GM23338 (cell line): ENCODE measurements at regions not wholly inside any gene's neighbourhood (a gene's known extent, or its start where the extent isn't known, plus 50 kb on each side); places are given as distances from the start of the nearest gene placed in this dataset.
A peak's percentile ranks its signal among the peaks of the same experiment; 100 is the strongest.

ENCODE experiments used
- ATAC-seq: fragments of 200-7000 bp; cut with Tn5 transposase; 3 replicates; pipeline ENCODE4 v1.9.1; 2020
- DNase-seq: peaks from one replicate; pipeline ENCODE4 v3.0.0-alpha.2; 2015; ENCODE audit warnings: low spot score
- H2AFZ ChIP-seq: fragments of 200-600 bp; sonication (generic); 2 replicates; pipeline ENCODE4 v1.8.0; 2016; ENCODE audit warnings: antibody characterized with exemption, mild to moderate bottlenecking, moderate library complexity
- H3F3A ChIP-seq: fragments of 200-600 bp; sonication (generic); replicated peaks from 2 replicates; pipeline ENCODE4 v1.8.0; 2017; ENCODE audit warnings: antibody characterized with exemption, mixed run types, low read depth
- H3K27ac ChIP-seq: fragments of 200-600 bp; sonication (generic); 2 replicates; pipeline ENCODE4 v1.6.1; 2016; ENCODE audit warnings: low read depth
- H3K27me3 ChIP-seq: fragments of 200-600 bp; sonication (generic); 2 replicates; pipeline ENCODE4 v1.8.0; 2016; ENCODE audit warnings: mild to moderate bottlenecking, mixed run types, moderate library complexity; ENCODE audit not compliant: insufficient read depth
- H3K36me3 ChIP-seq: fragments of 200-600 bp; sonication (generic); 2 replicates; pipeline ENCODE4 v1.8.0; 2016; ENCODE audit warnings: mild to moderate bottlenecking; ENCODE audit not compliant: insufficient read depth
- H3K4me1 ChIP-seq: fragments of 200-600 bp; sonication (generic); 2 replicates; pipeline ENCODE4 v1.8.0; 2016; ENCODE audit warnings: mild to moderate bottlenecking, moderate library complexity; ENCODE audit not compliant: insufficient read depth
- H3K4me2 ChIP-seq: fragments of 200-600 bp; sonication (generic); 2 replicates; pipeline ENCODE4 v1.7.1; 2017; ENCODE audit warnings: mixed run types
- H3K4me3 ChIP-seq: fragments of 200-600 bp; sonication (generic); 2 replicates; pipeline ENCODE4 v1.6.1; 2016; ENCODE audit warnings: mixed run types
- H3K79me2 ChIP-seq: fragments of 200-600 bp; sonication (generic); replicated peaks from 2 replicates; pipeline ENCODE4 v1.8.0; 2017; ENCODE audit warnings: mild to moderate bottlenecking; ENCODE audit not compliant: insufficient read depth
- H3K9me2 ChIP-seq: fragments of 200-600 bp; sonication (generic); 2 replicates; pipeline ENCODE4 v1.8.0; 2017; ENCODE audit not compliant: insufficient read depth
- H4K20me1 ChIP-seq: fragments of 200-600 bp; sonication (generic); replicated peaks from 2 replicates; pipeline ENCODE4 v1.8.0; 2017; ENCODE audit warnings: mild to moderate bottlenecking; ENCODE audit not compliant: insufficient read depth
- H3K27ac Mint-ChIP-seq: 2 replicates; pipeline ENCODE4 v1.8.0; 2020; ENCODE audit warnings: inconsistent platforms, mild to moderate bottlenecking, moderate library complexity, mixed read lengths
- H3K27me3 Mint-ChIP-seq: 3 replicates; pipeline ENCODE4 v1.8.0; 2022; ENCODE audit warnings: low read depth, mild to moderate bottlenecking, moderate library complexity, mixed read lengths, inconsistent platforms; ENCODE audit not compliant: insufficient read depth, poor library complexity
- H3K36me3 Mint-ChIP-seq: 3 replicates; pipeline ENCODE4 v1.8.0; 2021; ENCODE audit warnings: low read depth, mild to moderate bottlenecking, inconsistent platforms, moderate library complexity, mixed read lengths
- H3K4me1 Mint-ChIP-seq: 3 replicates; pipeline ENCODE4 v1.8.0; 2020; ENCODE audit warnings: mild to moderate bottlenecking, inconsistent platforms, mixed read lengths
- H3K4me3 Mint-ChIP-seq: 3 replicates; pipeline ENCODE4 v1.8.0; 2021; ENCODE audit warnings: moderate library complexity, mild to moderate bottlenecking, inconsistent platforms, mixed read lengths
- H3K9me3 Mint-ChIP-seq: 3 replicates; pipeline ENCODE4 v1.8.0; 2020; ENCODE audit warnings: moderate library complexity, mild to moderate bottlenecking, inconsistent platforms, mixed read lengths
- CREB1 ChIP-seq: fragments of 250-450 bp; sonication (Bioruptor Pico); IDR thresholded peaks from 2 replicates; pipeline ENCODE4 v1.5.0; 2020; ENCODE audit warnings: low read depth, mild to moderate bottlenecking, moderate library complexity
- CTCF ChIP-seq, 2 experiments: fragments of 200-600 bp in 1 of 2; sonication (generic) in 1 of 2; conservative IDR thresholded peaks; 2 replicates each; pipeline versions ENCODE4 v1.5.1 to v1.6.1; 2016 to 2017; ENCODE audit warnings: antibody characterized with exemption in 2 of 2, low read depth in 2 of 2, mild to moderate bottlenecking in 2 of 2, moderate library complexity in 1 of 2
- EZH2 ChIP-seq: fragments of 200-600 bp; sonication (generic); IDR thresholded peaks from one replicate; pipeline ENCODE4 v1.8.0; 2017; ENCODE audit warnings: antibody characterized with exemption, mild to moderate bottlenecking, low read depth; ENCODE audit not compliant: unreplicated experiment
- EZH2phosphoT487 ChIP-seq: fragments of 200-600 bp; sonication (generic); IDR thresholded peaks from one replicate; pipeline ENCODE4 v1.8.1; 2018; ENCODE audit warnings: antibody characterized with exemption; ENCODE audit not compliant: unreplicated experiment
- JUNB ChIP-seq: IDR thresholded peaks from one replicate; pipeline ENCODE4 v1.6.1; 2016; ENCODE audit warnings: antibody characterized with exemption; ENCODE audit not compliant: unreplicated experiment
- NANOG ChIP-seq: IDR thresholded peaks from 2 replicates; pipeline ENCODE4 v1.6.1; 2016; ENCODE audit warnings: antibody characterized with exemption, borderline replicate concordance
- POLR2AphosphoS5 ChIP-seq: IDR thresholded peaks from 2 replicates; pipeline ENCODE4 v1.6.1; 2016; ENCODE audit warnings: antibody characterized with exemption, low read depth
- REST ChIP-seq: IDR thresholded peaks from one replicate; pipeline ENCODE4 v1.6.1; 2018; ENCODE audit warnings: antibody characterized with exemption; ENCODE audit not compliant: unreplicated experiment
- STAT1 ChIP-seq: IDR thresholded peaks from one replicate; pipeline ENCODE4 v1.6.1; 2016; ENCODE audit warnings: antibody characterized with exemption; ENCODE audit not compliant: unreplicated experiment
- ZNF114 ChIP-seq: fragments of 250-450 bp; sonication (Bioruptor Pico); IDR thresholded peaks from 2 replicates; pipeline ENCODE4 v1.5.0; 2020; ENCODE audit warnings: mild to moderate bottlenecking, moderate library complexity
- ZNF331 ChIP-seq: fragments of 250-450 bp; sonication (Bioruptor Pico); IDR thresholded peaks from 2 replicates; pipeline ENCODE4 v1.5.0; 2020; ENCODE audit warnings: low read depth, mild to moderate bottlenecking, moderate library complexity
- TF ChIP-seq, protein P1 (sequence below): IDR thresholded peaks from 2 replicates; pipeline ENCODE4 v1.6.1; 2016; ENCODE audit warnings: antibody characterized with exemption
- TF ChIP-seq, protein P2 (sequence below): fragments of 250-450 bp; sonication (Bioruptor Pico); IDR thresholded peaks from 2 replicates; pipeline ENCODE4 v1.5.0; 2020; ENCODE audit warnings: mild to moderate bottlenecking, moderate library complexity

GRCh38 chr14:89658977-89659670, 242.1 kb upstream of the FOXN3 start:
- Histone ChIP-seq H3K36me3 (no peaks in the 10 kb centered on the region), H4K20me1 (no peaks in the 10 kb centered on the region), H2AFZ (peak overlapping the region; percentile 67; the same call in 1 of the 2 replicates), H3K4me3 (no peak overlapping the region), H3K9me2 (peaks cover 7% of the 10 kb centered on the region; the same call in 1 of the 2 replicates), H3K79me2 (no peaks in the 10 kb centered on the region), H3F3A (no peaks in the 10 kb centered on the region), H3K4me2 (no peak overlapping the region), H3K27me3 (no peaks in the 10 kb centered on the region), H3K4me1 (no peaks in the 10 kb centered on the region), H3K27ac (no peak overlapping the region)
- ATAC-seq (no peak), DNase-seq (no peak)
- peaks cover 4% of the 10 kb centered on the region for H3K27me3 Mint-ChIP-seq
- H3K9me3 Mint-ChIP-seq, result peaks cover 9% of the 10 kb centered on the region; the same call in 2 of the 3 replicates
- no peak overlapping the region for H3K4me3 Mint-ChIP-seq
- no peak for TF ChIP-seq JUNB
- TF ChIP-seq, protein P1, sequence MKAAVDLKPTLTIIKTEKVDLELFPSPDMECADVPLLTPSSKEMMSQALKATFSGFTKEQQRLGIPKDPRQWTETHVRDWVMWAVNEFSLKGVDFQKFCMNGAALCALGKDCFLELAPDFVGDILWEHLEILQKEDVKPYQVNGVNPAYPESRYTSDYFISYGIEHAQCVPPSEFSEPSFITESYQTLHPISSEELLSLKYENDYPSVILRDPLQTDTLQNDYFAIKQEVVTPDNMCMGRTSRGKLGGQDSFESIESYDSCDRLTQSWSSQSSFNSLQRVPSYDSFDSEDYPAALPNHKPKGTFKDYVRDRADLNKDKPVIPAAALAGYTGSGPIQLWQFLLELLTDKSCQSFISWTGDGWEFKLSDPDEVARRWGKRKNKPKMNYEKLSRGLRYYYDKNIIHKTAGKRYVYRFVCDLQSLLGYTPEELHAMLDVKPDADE, result no peak
- no peak for TF ChIP-seq NANOG
- TF ChIP-seq ZNF114, result no peak
- TF ChIP-seq CTCF (conservative IDR thresholded peaks at IDR 0.05; ENCODE audit: low read depth in 2 of 2), result no peak
- no peak for TF ChIP-seq EZH2
- TF ChIP-seq, protein P2, sequence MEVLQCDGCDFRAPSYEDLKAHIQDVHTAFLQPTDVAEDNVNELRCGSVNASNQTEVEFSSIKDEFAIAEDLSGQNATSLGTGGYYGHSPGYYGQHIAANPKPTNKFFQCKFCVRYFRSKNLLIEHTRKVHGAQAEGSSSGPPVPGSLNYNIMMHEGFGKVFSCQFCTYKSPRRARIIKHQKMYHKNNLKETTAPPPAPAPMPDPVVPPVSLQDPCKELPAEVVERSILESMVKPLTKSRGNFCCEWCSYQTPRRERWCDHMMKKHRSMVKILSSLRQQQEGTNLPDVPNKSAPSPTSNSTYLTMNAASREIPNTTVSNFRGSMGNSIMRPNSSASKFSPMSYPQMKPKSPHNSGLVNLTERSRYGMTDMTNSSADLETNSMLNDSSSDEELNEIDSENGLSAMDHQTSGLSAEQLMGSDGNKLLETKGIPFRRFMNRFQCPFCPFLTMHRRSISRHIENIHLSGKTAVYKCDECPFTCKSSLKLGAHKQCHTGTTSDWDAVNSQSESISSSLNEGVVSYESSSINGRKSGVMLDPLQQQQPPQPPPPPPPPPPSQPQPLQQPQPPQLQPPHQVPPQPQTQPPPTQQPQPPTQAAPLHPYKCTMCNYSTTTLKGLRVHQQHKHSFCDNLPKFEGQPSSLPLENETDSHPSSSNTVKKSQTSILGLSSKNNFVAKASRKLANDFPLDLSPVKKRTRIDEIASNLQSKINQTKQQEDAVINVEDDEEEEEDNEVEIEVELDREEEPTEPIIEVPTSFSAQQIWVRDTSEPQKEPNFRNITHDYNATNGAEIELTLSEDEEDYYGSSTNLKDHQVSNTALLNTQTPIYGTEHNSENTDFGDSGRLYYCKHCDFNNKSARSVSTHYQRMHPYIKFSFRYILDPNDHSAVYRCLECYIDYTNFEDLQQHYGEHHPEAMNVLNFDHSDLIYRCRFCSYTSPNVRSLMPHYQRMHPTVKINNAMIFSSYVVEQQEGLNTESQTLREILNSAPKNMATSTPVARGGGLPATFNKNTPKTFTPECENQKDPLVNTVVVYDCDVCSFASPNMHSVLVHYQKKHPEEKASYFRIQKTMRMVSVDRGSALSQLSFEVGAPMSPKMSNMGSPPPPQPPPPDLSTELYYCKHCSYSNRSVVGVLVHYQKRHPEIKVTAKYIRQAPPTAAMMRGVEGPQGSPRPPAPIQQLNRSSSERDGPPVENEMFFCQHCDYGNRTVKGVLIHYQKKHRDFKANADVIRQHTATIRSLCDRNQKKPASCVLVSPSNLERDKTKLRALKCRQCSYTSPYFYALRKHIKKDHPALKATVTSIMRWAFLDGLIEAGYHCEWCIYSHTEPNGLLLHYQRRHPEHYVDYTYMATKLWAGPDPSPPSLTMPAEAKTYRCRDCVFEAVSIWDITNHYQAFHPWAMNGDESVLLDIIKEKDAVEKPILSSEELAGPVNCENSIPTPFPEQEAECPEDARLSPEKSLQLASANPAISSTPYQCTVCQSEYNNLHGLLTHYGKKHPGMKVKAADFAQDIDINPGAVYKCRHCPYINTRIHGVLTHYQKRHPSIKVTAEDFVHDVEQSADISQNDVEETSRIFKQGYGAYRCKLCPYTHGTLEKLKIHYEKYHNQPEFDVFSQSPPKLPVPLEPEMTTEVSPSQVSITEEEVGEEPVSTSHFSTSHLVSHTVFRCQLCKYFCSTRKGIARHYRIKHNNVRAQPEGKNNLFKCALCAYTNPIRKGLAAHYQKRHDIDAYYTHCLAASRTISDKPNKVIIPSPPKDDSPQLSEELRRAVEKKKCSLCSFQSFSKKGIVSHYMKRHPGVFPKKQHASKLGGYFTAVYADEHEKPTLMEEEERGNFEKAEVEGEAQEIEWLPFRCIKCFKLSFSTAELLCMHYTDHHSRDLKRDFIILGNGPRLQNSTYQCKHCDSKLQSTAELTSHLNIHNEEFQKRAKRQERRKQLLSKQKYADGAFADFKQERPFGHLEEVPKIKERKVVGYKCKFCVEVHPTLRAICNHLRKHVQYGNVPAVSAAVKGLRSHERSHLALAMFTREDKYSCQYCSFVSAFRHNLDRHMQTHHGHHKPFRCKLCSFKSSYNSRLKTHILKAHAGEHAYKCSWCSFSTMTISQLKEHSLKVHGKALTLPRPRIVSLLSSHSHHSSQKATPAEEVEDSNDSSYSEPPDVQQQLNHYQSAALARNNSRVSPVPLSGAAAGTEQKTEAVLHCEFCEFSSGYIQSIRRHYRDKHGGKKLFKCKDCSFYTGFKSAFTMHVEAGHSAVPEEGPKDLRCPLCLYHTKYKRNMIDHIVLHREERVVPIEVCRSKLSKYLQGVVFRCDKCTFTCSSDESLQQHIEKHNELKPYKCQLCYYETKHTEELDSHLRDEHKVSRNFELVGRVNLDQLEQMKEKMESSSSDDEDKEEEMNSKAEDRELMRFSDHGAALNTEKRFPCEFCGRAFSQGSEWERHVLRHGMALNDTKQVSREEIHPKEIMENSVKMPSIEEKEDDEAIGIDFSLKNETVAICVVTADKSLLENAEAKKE (CRISPR knock-in tag), result no peak
- no peak for TF ChIP-seq POLR2AphosphoS5
- no peak for TF ChIP-seq EZH2phosphoT487
- TF ChIP-seq CREB1 (CRISPR knock-in tag), result no peak
- TF ChIP-seq REST, result no peak
- no peak for TF ChIP-seq STAT1
- TF ChIP-seq ZNF331, result no peak
- peaks cover 12% of the 10 kb centered on the region for H3K36me3 Mint-ChIP-seq
- H3K4me1 Mint-ChIP-seq, result 0 out of 3 replicates have a peak, but pooled peaks cover 2% of the 10 kb centered on the region
- H3K27ac Mint-ChIP-seq, result no peak overlapping the region
